Stromal cell of bone marrow (primary cell): ENCODE measurements at regions not wholly inside any gene's neighbourhood (a gene's known extent, or its start where the extent isn't known, plus 50 kb on each side); places are given as distances from the start of the nearest gene placed in this dataset.
"Not testable (repeated sequence)": the region's sequence is repeated elsewhere in the genome, so short reads cannot be mapped to it uniquely, and the experiment has no call there.

Experiments
- DNase-seq: peaks from one replicate; pipeline ENCODE4 v3.0.0-alpha.2; 2012; ENCODE audit warnings: low read depth

DNA sequence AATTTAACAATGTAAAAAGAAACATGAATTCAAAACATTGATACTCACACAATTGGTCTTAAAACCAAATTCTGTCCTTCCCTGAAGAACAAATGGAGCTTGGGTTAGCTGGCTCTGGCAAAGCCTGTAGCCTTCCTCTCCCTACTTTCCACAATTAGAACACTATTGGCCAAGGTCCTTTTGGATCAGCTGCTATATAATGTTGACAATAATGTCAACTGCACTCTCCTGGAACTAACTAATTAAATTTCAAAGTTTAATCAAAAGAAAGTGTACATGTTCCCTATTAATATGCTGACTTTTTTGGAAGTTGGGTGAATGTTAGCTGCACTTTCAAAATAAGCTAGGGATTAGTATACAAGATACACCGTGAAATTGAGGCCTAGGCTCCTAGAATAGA is 440.1 kb upstream of the NFE2L3 start:
- no peak for DNase-seq

GRCh38 chr7:25712500-25712899 is 439.5 kb upstream of the NFE2L3 start:
- no peak for DNase-seq

DNA sequence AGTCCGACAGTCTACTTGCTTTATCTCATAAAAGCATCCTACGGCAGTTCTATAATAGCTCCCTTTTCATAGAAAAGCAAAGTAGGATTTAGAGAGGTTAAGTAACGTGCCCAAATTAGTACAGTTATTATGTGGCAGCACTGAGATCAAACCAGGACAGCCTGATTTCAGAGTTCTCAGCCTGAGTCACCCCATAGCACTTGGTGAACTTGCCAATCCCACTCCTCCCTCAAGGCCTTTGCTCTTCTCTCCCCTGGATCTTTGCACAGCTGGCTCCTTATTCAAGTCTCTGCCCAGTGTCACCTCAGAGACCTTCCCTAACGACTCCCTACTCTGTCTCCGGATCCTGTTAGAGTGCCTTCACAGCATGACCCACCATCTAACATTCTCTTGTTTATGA is 438.0 kb upstream of the NFE2L3 start:
- DNase-seq: no peak

- DNase-seq: no peak
Measured at GRCh38 chr7:25716421-25716820, 435.6 kb upstream of the NFE2L3 start.

- no peak for DNase-seq
Measured at GRCh38 chr7:25718596-25718995, 433.4 kb upstream of the NFE2L3 start.

DNA sequence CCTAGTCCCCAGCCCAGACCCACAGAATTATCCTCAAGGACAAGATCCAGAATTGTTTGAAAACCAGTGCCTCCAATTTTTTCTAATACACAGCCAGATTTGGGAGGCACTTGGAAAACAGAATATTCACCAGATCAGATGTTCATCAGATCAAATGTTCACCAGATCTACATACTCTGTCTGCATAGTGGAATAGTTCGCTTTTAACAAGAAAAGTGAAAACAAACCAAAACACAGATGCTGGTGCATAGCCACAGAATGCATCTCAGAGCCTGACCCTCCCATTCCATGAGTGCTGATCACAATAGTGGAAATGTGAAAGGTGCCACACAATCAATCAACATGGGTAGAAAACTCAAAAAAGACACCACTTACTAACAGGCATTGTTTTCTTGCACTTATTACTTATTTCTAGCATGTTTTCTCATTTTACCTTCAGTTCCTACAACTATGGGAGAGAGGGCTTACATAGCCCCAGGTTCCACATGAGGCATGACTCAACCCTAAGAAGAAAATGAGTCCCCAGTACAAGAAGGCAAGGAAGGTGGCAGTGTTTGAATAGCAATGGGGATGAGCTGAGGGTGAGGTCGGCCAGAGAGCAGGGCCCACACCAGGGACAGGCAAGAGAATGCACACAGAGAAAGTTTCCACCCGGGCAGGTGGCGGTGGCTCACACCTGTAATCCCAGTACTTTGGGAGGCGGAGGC is 432.7 kb upstream of the NFE2L3 start:
- DNase-seq: no peak

GRCh38 chr7:25720427-25720826 is 431.6 kb upstream of the NFE2L3 start:
- no peak for DNase-seq

- DNase-seq: no peak
Measured at GRCh38 chr7:25722856-25723255, 429.1 kb upstream of the NFE2L3 start.

GRCh38 chr7:25725451-25725850 is 426.5 kb upstream of the NFE2L3 start:
- DNase-seq: no peak

DNA sequence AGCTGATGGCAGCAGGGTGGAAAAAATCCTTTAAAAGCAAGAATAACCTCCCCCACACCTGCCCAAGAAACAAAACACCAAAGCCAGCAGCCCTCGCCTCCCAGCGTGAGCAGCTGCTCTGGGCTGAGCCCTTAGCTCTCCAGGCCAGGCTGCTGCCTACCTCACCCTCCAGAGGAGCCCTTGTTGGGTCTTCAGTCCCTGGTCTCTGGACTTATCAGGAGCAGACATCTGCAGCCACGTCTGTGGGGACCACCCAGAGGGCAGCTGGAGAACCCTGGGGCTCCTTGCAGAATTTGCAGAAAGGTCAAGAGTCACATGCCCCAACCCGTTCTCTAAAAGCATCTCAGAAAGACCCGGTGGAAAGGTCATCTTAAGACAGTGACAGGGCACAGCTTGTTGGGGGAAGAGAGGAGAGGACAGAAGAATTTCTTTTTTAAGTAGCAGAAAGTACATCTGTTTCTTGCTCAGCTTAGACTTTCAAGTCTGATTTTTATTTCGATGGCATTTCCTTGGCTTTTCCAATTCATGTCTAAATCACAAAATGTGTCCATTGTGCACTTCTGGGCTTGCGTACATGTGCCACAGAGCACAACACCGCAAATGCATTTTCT is 425.7 kb upstream of the NFE2L3 start:
- DNase-seq: no peak

DNA sequence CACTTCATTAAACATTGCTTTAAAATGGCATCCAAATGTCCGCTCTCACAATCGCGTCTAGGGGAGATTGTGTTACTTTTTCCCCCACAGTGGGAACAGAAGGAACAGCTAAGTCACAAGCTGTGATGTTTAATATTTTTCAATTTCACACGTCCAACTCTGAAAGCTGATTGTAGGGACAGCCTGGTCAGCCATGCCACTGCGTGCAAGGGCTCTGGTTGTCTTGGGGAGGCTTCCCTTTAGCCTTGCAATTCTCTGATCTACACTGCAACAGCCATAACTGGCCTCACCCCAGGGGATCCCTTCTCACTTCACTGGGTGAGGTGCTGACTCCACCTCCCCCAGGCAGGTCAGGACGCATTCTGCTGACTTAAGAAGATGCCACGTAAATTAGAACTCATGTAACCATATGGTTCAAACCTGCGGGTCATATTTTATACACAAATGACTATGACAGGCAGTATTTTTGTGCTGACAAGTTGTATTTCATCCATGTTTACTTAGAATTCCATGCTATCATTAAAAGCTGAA is 425.2 kb upstream of the NFE2L3 start:
- no peak for DNase-seq

- DNase-seq: no peak
Measured at GRCh38 chr7:25727446-25727845, 424.6 kb upstream of the NFE2L3 start.

DNA sequence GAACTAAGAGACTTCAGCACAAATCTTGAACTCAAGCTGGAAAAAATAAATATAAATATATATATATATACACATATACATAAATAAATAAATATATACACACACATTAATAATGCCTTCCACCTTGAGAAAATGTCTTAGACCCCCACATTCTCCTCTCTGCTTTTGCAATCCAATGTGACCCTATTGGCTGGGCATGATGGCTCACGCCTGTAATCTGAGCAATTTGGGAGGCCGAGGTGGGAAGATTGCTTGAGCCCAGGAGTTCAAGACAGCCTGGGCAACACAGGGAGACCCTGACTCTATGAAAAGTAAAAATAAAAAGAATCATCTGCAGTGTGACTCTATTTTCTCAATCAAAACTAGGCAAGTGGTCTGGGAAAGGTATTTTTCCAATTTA is 424.1 kb upstream of the NFE2L3 start:
- DNase-seq: no peak

- no peak for DNase-seq
Measured at GRCh38 chr7:25731068-25731845, 420.7 kb upstream of the NFE2L3 start.

GRCh38 chr7:25731846-25732245 is 420.2 kb upstream of the NFE2L3 start:
- no peak for DNase-seq

DNA sequence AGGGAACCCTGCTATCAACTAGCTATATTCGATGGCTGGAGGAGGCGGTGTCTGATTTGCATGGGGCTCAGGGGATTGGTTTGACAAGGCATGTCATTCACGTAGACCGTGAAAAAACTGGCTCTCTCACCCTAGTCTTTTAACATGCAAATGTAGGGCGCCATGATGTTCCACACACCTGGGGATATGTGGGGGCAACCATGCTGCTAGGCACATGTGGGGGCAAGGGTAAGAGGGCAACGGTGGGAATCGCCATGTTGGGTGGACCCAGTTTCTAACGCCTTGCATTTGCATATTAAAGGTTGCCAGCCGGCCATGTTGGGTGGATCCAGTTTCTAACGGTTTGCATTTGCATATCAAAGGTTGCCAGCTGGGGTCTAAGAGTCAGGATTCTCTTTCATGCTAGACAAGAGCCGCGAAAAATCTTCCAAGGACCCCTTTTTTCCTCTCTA is 419.2 kb upstream of the NFE2L3 start:
- no peak for DNase-seq

- no peak for DNase-seq
Measured at GRCh38 chr7:25735674-25736242, 416.2 kb upstream of the NFE2L3 start.

- no peak for DNase-seq
Measured at GRCh38 chr7:25738528-25738927, 413.5 kb upstream of the NFE2L3 start.

DNA sequence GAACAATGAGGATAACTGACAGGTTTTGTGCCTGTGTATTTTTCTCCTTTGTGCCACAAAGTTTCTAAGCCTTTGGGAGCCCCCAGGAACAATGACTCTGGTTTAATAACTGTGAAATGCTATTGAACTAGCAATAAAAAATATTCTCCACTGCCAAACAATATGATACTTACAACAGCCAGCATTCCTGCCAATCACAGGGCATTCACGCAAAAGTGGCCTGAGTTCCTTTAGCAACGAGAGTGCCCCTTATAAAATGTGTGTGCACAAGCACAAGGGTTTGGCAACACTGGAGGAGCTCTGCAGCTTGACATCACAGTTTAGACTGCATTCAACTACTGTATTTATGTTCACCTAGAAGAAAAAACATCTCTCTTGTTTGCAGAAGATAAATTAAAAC is 412.9 kb upstream of the NFE2L3 start:
- DNase-seq: no peak

GRCh38 chr7:25742316-25742715 is 409.7 kb upstream of the NFE2L3 start:
- no peak for DNase-seq

GRCh38 chr7:25743670-25744451 is 408.1 kb upstream of the NFE2L3 start:
- DNase-seq: not testable (repeated sequence)
